ENCODE measurements at regions not wholly inside any gene's neighbourhood (a gene's known extent, or its start where the extent isn't known, plus 50 kb on each side); places are given as distances from the start of the nearest gene placed in this dataset.

DNA sequence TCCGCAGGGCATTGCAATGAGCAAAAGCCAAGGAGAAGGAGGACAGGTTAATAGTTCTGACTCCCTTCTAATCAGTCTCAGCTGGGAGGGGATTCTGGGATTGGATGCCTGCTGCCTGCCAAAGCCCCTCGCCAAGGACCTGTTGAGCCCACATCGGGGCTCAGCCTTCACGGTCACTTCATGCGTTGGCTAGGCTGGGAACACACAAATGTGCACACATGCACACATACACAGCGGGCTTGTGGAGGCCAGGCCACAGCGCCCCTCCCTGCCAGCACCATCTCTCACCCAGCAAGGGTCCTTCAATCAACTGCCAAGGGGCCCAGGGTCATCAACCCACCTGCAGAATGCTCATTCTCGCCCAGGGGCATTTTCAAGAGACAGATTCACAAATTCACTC, 113.9 kb downstream of the C5orf15 start:
- TF ChIP-seq Cebpa-rat (IDR thresholded peaks at IDR 0.05), result no peak
- H3K27me3 ChIP-seq, result no peaks in the 10 kb centered on the region
- peak overlapping the region in 3 of 10 experiments; percentile 8 to 32 (median 18); a peak in 2 of 20 replicates for H3K4me3 ChIP-seq
- H3K36me3 ChIP-seq, result peaks cover 0 to 6% (median 0%) of the 10 kb centered on the region in 11 experiments; a peak in 3 of 22 replicates
- no peak overlapping the region for H3K9ac ChIP-seq
- peak overlapping the region in 2 of 11 experiments; percentile 57 to 65; a peak in 4 of 22 replicates for H3K4me2 ChIP-seq
- peaks cover 52 to 87% (median 68%) of the 10 kb centered on the region in 11 experiments for H3K9me3 ChIP-seq (replicated peaks in 1 of 11)
- peak overlapping the region in 2 of 11 experiments; percentile 65; a peak in 4 of 22 replicates for H3K27ac ChIP-seq
- H3K4me1 ChIP-seq, result peaks cover 36 to 59% (median 44%) of the 10 kb centered on the region in 10 experiments
- no peaks in the 10 kb centered on the region for H4K20me1 ChIP-seq

GRCh38 chr5:133853646-133854365, 114.6 kb downstream of the C5orf15 start:
- Histone ChIP-seq H3K4me3 (peak overlapping the region in 5 of 10 experiments; percentile 8 to 31 (median 18); a peak in 6 of 20 replicates), H4K20me1 (no peaks in the 10 kb centered on the region), H3K36me3 (peaks cover 0 to 6% (median 0%) of the 10 kb centered on the region in 11 experiments; a peak in 3 of 22 replicates), H3K27me3 (no peaks in the 10 kb centered on the region), H3K9me3 (replicated peaks in 1 of 11) (peaks cover 45 to 80% (median 61%) of the 10 kb centered on the region in 11 experiments), H3K4me1 (peaks cover 44 to 67% (median 52%) of the 10 kb centered on the region in 10 experiments), H3K4me2 (peak overlapping the region; percentile 18 to 65 (median 47); a peak in 20 of 22 replicates), H3K9ac (0 out of 22 replicates have a peak overlapping the region, but pooled peaks of 1 of the 11 experiments have one; percentile 29), H3K27ac (peak overlapping the region in 4 of 11 experiments; percentile 4 to 65 (median 52); a peak in 5 of 22 replicates)
- TF ChIP-seq Cebpa-rat (IDR thresholded peaks at IDR 0.05), result no peak

DNA sequence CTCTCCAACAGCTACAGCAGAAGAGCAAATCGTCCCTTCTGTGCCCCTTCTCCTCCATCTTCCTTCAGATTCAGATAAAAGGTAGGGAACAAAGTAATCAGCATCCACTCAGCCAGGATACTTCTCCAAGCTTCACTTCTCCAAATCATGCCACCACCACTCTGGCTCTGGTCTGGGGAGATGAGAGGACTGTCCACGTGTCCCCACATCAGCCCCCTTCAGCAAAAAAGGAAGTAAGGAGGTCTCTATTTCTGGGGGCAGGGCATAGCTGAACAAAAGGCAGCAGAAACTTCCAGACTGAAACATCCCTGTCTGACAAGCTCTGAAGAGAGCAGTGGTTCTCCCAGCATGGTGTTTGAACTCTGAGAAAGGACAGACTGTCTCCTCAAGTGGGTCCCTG, 116.9 kb downstream of the C5orf15 start:
- TF ChIP-seq Cebpa-rat (IDR thresholded peaks at IDR 0.05), result no peak
- H3K27me3 ChIP-seq, result no peaks in the 10 kb centered on the region
- H3K36me3 ChIP-seq, result peaks cover 0 to 6% (median 0%) of the 10 kb centered on the region in 11 experiments; a peak in 3 of 22 replicates
- H3K4me3 ChIP-seq, result peak overlapping the region in 4 of 10 experiments; percentile 1 to 24 (median 7); a peak in 2 of 20 replicates
- H3K4me2 ChIP-seq, result peak overlapping the region; percentile 86 to 98 (median 96)
- H4K20me1 ChIP-seq, result no peaks in the 10 kb centered on the region
- H3K9me3 ChIP-seq (replicated peaks in 1 of 11), result peaks cover 24 to 58% (median 38%) of the 10 kb centered on the region in 11 experiments; a peak in 21 of 22 replicates
- peaks cover 66 to 90% (median 74%) of the 10 kb centered on the region in 10 experiments for H3K4me1 ChIP-seq
- H3K27ac ChIP-seq, result peak overlapping the region; percentile 5 to 84 (median 38); a peak in 17 of 22 replicates
- peak overlapping the region in 4 of 11 experiments; percentile 10 to 50 (median 29); a peak in 4 of 22 replicates for H3K9ac ChIP-seq

GRCh38 chr5:133850811-133851210, 117.6 kb downstream of the C5orf15 start:
- no peaks in the 10 kb centered on the region for H4K20me1 ChIP-seq
- TF ChIP-seq Cebpa-rat (IDR thresholded peaks at IDR 0.05), result no peak
- peak overlapping the region; percentile 86 to 98 (median 96) for H3K4me2 ChIP-seq
- 0 out of 20 replicates have a peak overlapping the region, but pooled peaks of 3 of the 10 experiments have one; percentile 1 to 18 (median 13) for H3K4me3 ChIP-seq
- peaks cover 17 to 50% (median 31%) of the 10 kb centered on the region in 11 experiments; a peak in 21 of 22 replicates for H3K9me3 ChIP-seq (replicated peaks in 1 of 11)
- peaks cover 0 to 6% (median 0%) of the 10 kb centered on the region in 11 experiments; a peak in 2 of 22 replicates for H3K36me3 ChIP-seq
- H3K4me1 ChIP-seq, result peaks cover 74 to 97% (median 82%) of the 10 kb centered on the region in 10 experiments
- peak overlapping the region; percentile 5 to 84 (median 38); a peak in 13 of 22 replicates for H3K27ac ChIP-seq
- H3K9ac ChIP-seq, result peak overlapping the region in 1 of 11 experiments; percentile 14; a peak in 2 of 22 replicates
- no peaks in the 10 kb centered on the region for H3K27me3 ChIP-seq

GRCh38 chr5:133849116-133849515, 119.3 kb downstream of the C5orf15 start:
- Histone ChIP-seq H3K4me1 (peaks cover 90 to 100% (median 97%) of the 10 kb centered on the region in 10 experiments), H3K27me3 (no peaks in the 10 kb centered on the region), H3K9ac (peak overlapping the region in 10 of 11 experiments; percentile 37 to 75 (median 64); a peak in 16 of 22 replicates), H3K27ac (peak overlapping the region; percentile 67 to 85 (median 75)), H3K9me3 (replicated peaks in 1 of 11) (peaks cover 8 to 34% (median 14%) of the 10 kb centered on the region in 11 experiments; a peak in 21 of 22 replicates), H3K4me2 (peak overlapping the region; percentile 86 to 98 (median 96)), H3K4me3 (peak overlapping the region in 1 of 10 experiments; percentile 4; a peak in 2 of 20 replicates), H4K20me1 (no peaks in the 10 kb centered on the region), H3K36me3 (0 out of 22 replicates have a peak, but pooled peaks cover 0 to 3% (median 0%) of the 10 kb centered on the region in 11 experiments)
- no peak for TF ChIP-seq Cebpa-rat (IDR thresholded peaks at IDR 0.05)

GRCh38 chr5:133848341-133848811, 120.0 kb downstream of the C5orf15 start:
- Histone ChIP-seq H3K4me1 (peaks cover 91 to 100% (median 97%) of the 10 kb centered on the region in 10 experiments), H3K9me3 (replicated peaks in 1 of 11) (peaks cover under 1 to 27% (median 7%) of the 10 kb centered on the region in 11 experiments; a peak in 19 of 22 replicates), H3K27me3 (no peaks in the 10 kb centered on the region), H3K36me3 (no peaks in the 10 kb centered on the region), H3K4me2 (peak overlapping the region; percentile 86 to 98 (median 96)), H4K20me1 (no peaks in the 10 kb centered on the region), H3K4me3 (peak overlapping the region in 4 of 10 experiments; percentile 8 to 50 (median 42); a peak in 4 of 20 replicates), H3K27ac (peak overlapping the region; percentile 67 to 85 (median 75)), H3K9ac (peak overlapping the region; percentile 37 to 75 (median 63); a peak in 21 of 22 replicates)
- no peak for TF ChIP-seq Cebpa-rat (IDR thresholded peaks at IDR 0.05)

- peaks cover 95 to 100% (median 99%) of the 10 kb centered on the region in 10 experiments for H3K4me1 ChIP-seq
- peak overlapping the region in 9 of 11 experiments; percentile 1 to 75 (median 62); a peak in 15 of 22 replicates for H3K9ac ChIP-seq
- peaks cover 0 to 22% (median 3%) of the 10 kb centered on the region in 11 experiments; a peak in 13 of 22 replicates for H3K9me3 ChIP-seq (replicated peaks in 1 of 11)
- H3K4me2 ChIP-seq, result peak overlapping the region; percentile 86 to 98 (median 96)
- peak overlapping the region in 6 of 10 experiments; percentile 4 to 50 (median 32); a peak in 8 of 20 replicates for H3K4me3 ChIP-seq
- H3K27me3 ChIP-seq, result no peaks in the 10 kb centered on the region
- TF ChIP-seq Cebpa-rat (IDR thresholded peaks at IDR 0.05), result no peak
- no peaks in the 10 kb centered on the region; a peak in 1 of 22 replicates for H3K36me3 ChIP-seq
- H4K20me1 ChIP-seq, result no peaks in the 10 kb centered on the region
- peak overlapping the region; percentile 65 to 85 (median 75); a peak in 21 of 22 replicates for H3K27ac ChIP-seq
Measured at GRCh38 chr5:133847886-133848285, 120.5 kb downstream of the C5orf15 start.

DNA sequence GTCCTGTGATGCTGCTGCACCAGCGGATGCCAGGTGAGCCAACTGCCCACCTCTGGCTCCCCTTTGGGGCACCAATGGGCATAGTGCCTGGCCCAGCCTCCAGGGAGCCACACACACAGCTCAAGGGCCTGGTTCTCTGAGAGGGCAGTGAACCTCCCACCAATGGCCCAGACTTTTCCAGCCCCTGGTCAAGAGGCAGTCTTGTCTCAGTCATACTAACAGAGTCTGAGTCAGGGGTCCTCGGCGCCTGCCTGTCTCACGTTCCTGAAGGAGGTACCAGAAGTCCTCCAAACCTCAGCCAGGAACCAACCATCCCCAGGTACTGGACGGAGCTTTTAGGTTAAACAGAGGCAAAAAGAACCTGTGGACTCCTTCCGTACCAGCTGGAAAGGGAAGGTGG, 121.1 kb downstream of the C5orf15 start:
- Histone ChIP-seq H3K4me3 (peak overlapping the region in 7 of 10 experiments; percentile 24 to 50 (median 39); a peak in 13 of 20 replicates), H3K36me3 (no peaks in the 10 kb centered on the region; a peak in 1 of 22 replicates), H4K20me1 (no peaks in the 10 kb centered on the region), H3K9me3 (replicated peaks in 1 of 11) (peaks cover 0 to 17% (median 0%) of the 10 kb centered on the region in 11 experiments; a peak in 13 of 22 replicates), H3K4me1 (peaks cover 89 to 100% (median 95%) of the 10 kb centered on the region in 10 experiments), H3K27ac (peak overlapping the region; percentile 49 to 85 (median 75); a peak in 21 of 22 replicates), H3K4me2 (peak overlapping the region; percentile 86 to 98 (median 96)), H3K27me3 (no peaks in the 10 kb centered on the region), H3K9ac (peak overlapping the region in 10 of 11 experiments; percentile 11 to 75 (median 60); a peak in 16 of 22 replicates)
- TF ChIP-seq Cebpa-rat (IDR thresholded peaks at IDR 0.05), result no peak

Measured in BLaER1 treated with 17β-estradiol and CSF1 and Interleukin-3, amounts not matched to agents 10 nM and 100 nM (cell line).